Upper lobe of left lung (tissue), 6 donors: ENCODE measurements at regions not wholly inside any gene's neighbourhood (a gene's known extent, or its start where the extent isn't known, plus 50 kb on each side); places are given as distances from the start of the nearest gene placed in this dataset.

Experiments used
- ATAC-seq, 2 donors: fragments of 200-7000 bp; cut with Tn5 transposase; one replicate each; pipeline ENCODE4 v1.9.1; 2022; ENCODE audit warnings: mild to moderate bottlenecking in 2 of 2, moderate library complexity in 2 of 2; ENCODE audit not compliant: low FRiP score in 2 of 2
- DNase-seq, 2 donors: peaks; one replicate each; pipeline ENCODE4 v3.0.0-alpha.2; 2019 to 2020
- H3K27ac ChIP-seq, 4 donors: fragments of 200-600 bp; sonication (generic); one replicate each; pipeline ENCODE4 v1.5.1; 2016 to 2019
- H3K27me3 ChIP-seq, 4 donors: fragments of 200-600 bp; sonication (generic); one replicate each; pipeline ENCODE4 v1.5.1; 2017 to 2019
- H3K36me3 ChIP-seq, 4 donors: fragments of 200-600 bp; sonication (generic); one replicate each; pipeline ENCODE4 v1.5.1; 2016 to 2019
- H3K4me1 ChIP-seq, 4 donors: fragments of 200-600 bp; sonication (generic); one replicate each; pipeline ENCODE4 v1.5.1; 2018 to 2019
- H3K4me3 ChIP-seq, 4 donors: fragments of 200-600 bp; sonication (generic); one replicate each; pipeline ENCODE4 v1.5.1; 2017 to 2019; ENCODE audit warnings: mild to moderate bottlenecking in 2 of 4, moderate library complexity in 1 of 4
- H3K9me3 ChIP-seq, 4 donors: fragments of 200-600 bp; sonication (generic); one replicate each; pipeline ENCODE4 v1.5.1; 2018 to 2019
- CTCF ChIP-seq, 6 experiments: fragments of 450-650 bp in 4 of 6; fragments of 200-600 bp in 2 of 6; sonication (generic) in 2 of 6; IDR thresholded peaks; one replicate each; pipeline ENCODE4 v1.5.1; 2016 to 2019; ENCODE audit warnings: antibody characterized with exemption in 6 of 6
- EP300 ChIP-seq, 4 donors: sonication (generic); formaldehyde crosslinking; IDR thresholded peaks; one replicate each; pipeline ENCODE4 v1.5.1; 2017; ENCODE audit warnings: antibody characterized with exemption in 4 of 4, control low read depth in 2 of 4
- POLR2A ChIP-seq, 4 donors: fragments of 450-650 bp; IDR thresholded peaks; one replicate each; pipeline ENCODE4 v1.5.1; 2016 to 2017; ENCODE audit warnings: antibody characterized with exemption in 4 of 4, mild to moderate bottlenecking in 2 of 4
- POLR2AphosphoS5 ChIP-seq, 2 donors: sonication (generic); formaldehyde crosslinking; IDR thresholded peaks; one replicate each; pipeline ENCODE4 v1.5.1; 2017; ENCODE audit warnings: antibody characterized with exemption in 2 of 2
- WGBS, 2 donors: methylation state at CpG; one replicate each; pipeline ENCODE4 v1.1.5; 2017 to 2018; 5-methylcytosine and 5-hydroxymethylcytosine counted together
- donor health status: DM: no; HTN: no; CAD: no; lungs with moderate emphysema.
- donor health status: DM: no; HTN: yes; CAD: no; lungs with severe emphysema.

GRCh38 chr20:24770628-24771541, 178.2 kb upstream of the CST7 start:
- peak in 1 of 2 donors; percentile 18 for DNase-seq
- TF ChIP-seq POLR2AphosphoS5 (IDR thresholded peaks at IDR 0.05) (no peak), EP300 (IDR thresholded peaks at IDR 0.05) (no peak), POLR2A (IDR thresholded peaks at IDR 0.05) (no peak), CTCF (IDR thresholded peaks at IDR 0.05) (no peak)
- no peak overlapping the region for H3K27ac ChIP-seq
- 82 to 92% methylated on average over 11 to 17 of the region's 17 CpGs for WGBS, 2 donors
- peaks cover 0 to 7% (median 1%) of the 10 kb centered on the region in 4 donors for H3K9me3 ChIP-seq
- peak in 1 of 2 donors; percentile 34 for ATAC-seq
- H3K27me3 ChIP-seq: no peaks in the 10 kb centered on the region
- H3K4me1 ChIP-seq: peaks cover 0 to 7% (median 2%) of the 10 kb centered on the region in 4 donors
- H3K36me3 ChIP-seq: no peaks in the 10 kb centered on the region
- no peak overlapping the region for H3K4me3 ChIP-seq

- Histone ChIP-seq H3K27me3 (no peaks in the 10 kb centered on the region), H3K27ac (no peak overlapping the region), H3K4me3 (no peak overlapping the region), H3K9me3 (peaks cover 0 to 7% (median 1%) of the 10 kb centered on the region in 4 donors), H3K4me1 (peaks cover 0 to 7% (median 2%) of the 10 kb centered on the region in 4 donors), H3K36me3 (no peaks in the 10 kb centered on the region)
- TF ChIP-seq POLR2AphosphoS5 (IDR thresholded peaks at IDR 0.05): no peak
- no peak for TF ChIP-seq POLR2A (IDR thresholded peaks at IDR 0.05)
- no peak for TF ChIP-seq CTCF (IDR thresholded peaks at IDR 0.05)
- TF ChIP-seq EP300 (IDR thresholded peaks at IDR 0.05): no peak
- WGBS, 2 donors: 31 to 35% methylated on average over 7 to 9 of the region's 9 CpGs
- ATAC-seq (no peak), DNase-seq (peak in 1 of 2 donors; percentile 19)
These were observed 177.5 kb upstream of the CST7 start for GRCh38 chr20:24771542-24772061.

DNA sequence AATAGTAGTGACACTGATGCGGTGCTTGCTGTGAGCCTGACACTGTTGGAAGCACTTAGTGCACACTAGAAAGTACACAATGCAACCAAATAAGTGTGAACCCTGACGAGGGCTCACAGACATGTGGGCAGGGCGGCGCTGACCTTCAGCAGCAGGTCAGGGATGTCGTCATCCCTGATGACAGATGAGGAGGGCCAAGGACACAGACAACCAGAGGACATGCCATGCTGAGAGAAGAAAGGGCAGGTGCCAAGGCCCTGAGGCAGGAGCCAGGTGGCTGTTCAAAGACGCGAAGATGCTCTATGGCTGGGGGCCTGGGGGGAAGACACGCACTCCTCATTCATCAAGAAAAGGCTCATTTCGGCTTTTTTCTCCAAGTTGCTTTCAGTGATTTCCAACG, 176.4 kb upstream of the CST7 start:
- ATAC-seq: no peak
- H3K36me3 ChIP-seq: no peaks in the 10 kb centered on the region
- peaks cover 0 to 7% (median 1%) of the 10 kb centered on the region in 4 donors for H3K9me3 ChIP-seq
- H3K27ac ChIP-seq: no peak overlapping the region
- H3K4me3 ChIP-seq: no peak overlapping the region
- no peak for TF ChIP-seq CTCF (IDR thresholded peaks at IDR 0.05)
- TF ChIP-seq EP300 (IDR thresholded peaks at IDR 0.05): no peak
- TF ChIP-seq POLR2AphosphoS5 (IDR thresholded peaks at IDR 0.05): no peak
- TF ChIP-seq POLR2A (IDR thresholded peaks at IDR 0.05): no peak
- peak in 1 of 2 donors; percentile 6 for DNase-seq
- peaks cover 0 to 7% (median 2%) of the 10 kb centered on the region in 4 donors for H3K4me1 ChIP-seq
- WGBS, 2 donors: 79 to 82% methylated on average over 10 of the region's 10 CpGs
- H3K27me3 ChIP-seq: no peaks in the 10 kb centered on the region

- H3K9me3 ChIP-seq: peaks cover 0 to 7% (median 1%) of the 10 kb centered on the region in 4 donors
- H3K27me3 ChIP-seq: no peaks in the 10 kb centered on the region
- WGBS, 2 donors: 67 to 80% methylated on average over 5 of the region's 5 CpGs
- H3K4me1 ChIP-seq: peaks cover 0 to 7% (median 2%) of the 10 kb centered on the region in 4 donors
- no peak overlapping the region for H3K27ac ChIP-seq
- H3K4me3 ChIP-seq: no peak overlapping the region
- ATAC-seq (no peak), DNase-seq (peak in 1 of 2 donors; percentile 5)
- no peak for TF ChIP-seq POLR2A (IDR thresholded peaks at IDR 0.05)
- TF ChIP-seq POLR2AphosphoS5 (IDR thresholded peaks at IDR 0.05): no peak
- TF ChIP-seq EP300 (IDR thresholded peaks at IDR 0.05): no peak
- TF ChIP-seq CTCF (IDR thresholded peaks at IDR 0.05): no peak
- no peaks in the 10 kb centered on the region for H3K36me3 ChIP-seq
These were observed 175.9 kb upstream of the CST7 start for GRCh38 chr20:24773168-24773567.
